ENCODE measurements at regions not wholly inside any gene's neighbourhood (a gene's known extent, or its start where the extent isn't known, plus 50 kb on each side); places are given as distances from the start of the nearest gene placed in this dataset.
"Not testable (repeated sequence)": the region's sequence is repeated elsewhere in the genome, so short reads cannot be mapped to it uniquely, and the experiment has no call there.

- not testable (repeated sequence) for H3K4me3 ChIP-seq (ENCODE audit: low read length); H3K27me3 ChIP-seq (ENCODE audit: insufficient read depth, low read length); H3K4me1 ChIP-seq (ENCODE audit: insufficient read depth, low read length); H3K36me3 ChIP-seq (ENCODE audit: insufficient read depth, low read length); H3K9me3 ChIP-seq (ENCODE audit: insufficient read depth, low read depth, low read length); H3K27ac ChIP-seq (ENCODE audit: low read depth, low read length); H3K9ac ChIP-seq (ENCODE audit: low read depth, low read length)
- WGBS, result no CpG with 5 or more reads among the region's 2 CpGs
These were observed 706.9 kb upstream of the ZNF722 start for GRCh38 chr7:63291758-63292157.

GRCh38 chr7:63317595-63317994 is 681.1 kb upstream of the ZNF722 start:
- 94% methylated on average over 7 of the region's 13 CpGs for WGBS
- H3K27ac ChIP-seq (ENCODE audit: low read depth, low read length); H3K4me1 ChIP-seq (ENCODE audit: insufficient read depth, low read length); H3K9me3 ChIP-seq (ENCODE audit: insufficient read depth, low read depth, low read length); H3K36me3 ChIP-seq (ENCODE audit: insufficient read depth, low read length); H3K27me3 ChIP-seq (ENCODE audit: insufficient read depth, low read length); H3K4me3 ChIP-seq (ENCODE audit: low read length); H3K9ac ChIP-seq (ENCODE audit: low read depth, low read length): not testable (repeated sequence)

- WGBS, result 94% methylated on average over 12 of the region's 31 CpGs
- not testable (repeated sequence) for H3K9me3 ChIP-seq (ENCODE audit: insufficient read depth, low read depth, low read length)
These were observed 649.8 kb upstream of the ZNF722 start for GRCh38 chr7:63348755-63349408.

GRCh38 chr7:63376873-63377272 is 621.8 kb upstream of the ZNF722 start:
- Histone ChIP-seq H3K27ac (ENCODE audit: low read depth, low read length) (no peak overlapping the region), H3K36me3 (ENCODE audit: insufficient read depth, low read length) (no peaks in the 10 kb centered on the region), H3K9me3 (ENCODE audit: insufficient read depth, low read depth, low read length) (peaks cover 88% of the 10 kb centered on the region), H3K27me3 (ENCODE audit: insufficient read depth, low read length) (no peaks in the 10 kb centered on the region), H3K4me1 (ENCODE audit: insufficient read depth, low read length) (no peaks in the 10 kb centered on the region), H3K9ac (ENCODE audit: low read depth, low read length) (no peak overlapping the region), H3K4me3 (ENCODE audit: low read length) (no peak overlapping the region)
- no CpG with 5 or more reads among the region's 2 CpGs for WGBS

More at GRCh38 chr7:63348755-63349408, 649.8 kb upstream of the ZNF722 start:
- not testable (repeated sequence) for H3K9ac ChIP-seq (ENCODE audit: low read depth, low read length); H3K4me3 ChIP-seq (ENCODE audit: low read length); H3K27me3 ChIP-seq (ENCODE audit: insufficient read depth, low read length); H3K27ac ChIP-seq (ENCODE audit: low read depth, low read length); H3K36me3 ChIP-seq (ENCODE audit: insufficient read depth, low read length); H3K4me1 ChIP-seq (ENCODE audit: insufficient read depth, low read length)

GRCh38 chr7:63394139-63394538 is 604.5 kb upstream of the ZNF722 start:
- no CpG with 5 or more reads among the region's 25 CpGs for WGBS
- not testable (repeated sequence) for H3K9me3 ChIP-seq (ENCODE audit: insufficient read depth, low read depth, low read length); H3K4me3 ChIP-seq (ENCODE audit: low read length); H3K36me3 ChIP-seq (ENCODE audit: insufficient read depth, low read length); H3K9ac ChIP-seq (ENCODE audit: low read depth, low read length); H3K4me1 ChIP-seq (ENCODE audit: insufficient read depth, low read length); H3K27ac ChIP-seq (ENCODE audit: low read depth, low read length); H3K27me3 ChIP-seq (ENCODE audit: insufficient read depth, low read length)

GRCh38 chr7:63407881-63408280 is 590.8 kb upstream of the ZNF722 start:
- H3K36me3 ChIP-seq (ENCODE audit: insufficient read depth, low read length); H3K27me3 ChIP-seq (ENCODE audit: insufficient read depth, low read length); H3K27ac ChIP-seq (ENCODE audit: low read depth, low read length); H3K4me1 ChIP-seq (ENCODE audit: insufficient read depth, low read length); H3K9me3 ChIP-seq (ENCODE audit: insufficient read depth, low read depth, low read length); H3K9ac ChIP-seq (ENCODE audit: low read depth, low read length); H3K4me3 ChIP-seq (ENCODE audit: low read length): not testable (repeated sequence)
- WGBS, result no CpG with 5 or more reads among the region's 8 CpGs
